HCT116 (cell line): ENCODE measurements at regions not wholly inside any gene's neighbourhood (a gene's known extent, or its start where the extent isn't known, plus 50 kb on each side); places are given as distances from the start of the nearest gene placed in this dataset.

Source experiments
- ATAC-seq: fragments of 200-7000 bp; cut with Tn5 transposase; 2 replicates; pipeline ENCODE4 v1.9.1; 2020; ENCODE audit warnings: mild to moderate bottlenecking, moderate library complexity
- BruUV-seq: library from RNA; stranded (reverse); fragments of 400-500 nt; replicated peaks from 2 replicates; lab custom pipeline; 2021; lab: Mats Ljungman, UMichigan
- CTCF ChIA-PET: fragments of 300-600 bp; sonication (Branson Sonifier 250); formaldehyde crosslinking; loops from one replicate; lab custom pipeline; 2021; ENCODE audit warnings: antibody characterized with exemption; lab: Charles Lee
- POLR2A ChIA-PET: fragments of 300-600, 350-600 bp; sonication (Branson Sonifier 250); formaldehyde crosslinking; loops from one replicate; lab custom pipeline; 2021; ENCODE audit warnings: antibody characterized with exemption; lab: Charles Lee
- RAD21 ChIA-PET, 2 experiments: fragments of 300-600 bp; sonication (Branson Sonifier 250); formaldehyde crosslinking; loops; one replicate each; lab custom pipeline; 2023; ENCODE audit warnings: low total read pairs in 2 of 2; ENCODE audit not compliant: uncharacterized antibody in 2 of 2, unreplicated experiment in 2 of 2, low non-redundant PET in 1 of 2; lab: Charles Lee
- DNase-seq: peaks from one replicate; pipeline ENCODE4 v3.0.0-alpha.2; 2010; ENCODE audit warnings: low read depth, low spot score
- H2AFZ ChIP-seq: fragments of 200-600 bp; shearing (Covaris generic), sonication (generic); 2 replicates; pipeline ENCODE4 v1.6.1; 2017; ENCODE audit warnings: low read depth, mixed run types, mixed read lengths, antibody characterized with exemption, low read length; ENCODE audit not compliant: poor library complexity, severe bottlenecking
- H3K27ac ChIP-seq: 2 replicates; pipeline ENCODE4 v1.5.1; 2012; ENCODE audit warnings: low read depth, low read length
- H3K27me3 ChIP-seq: fragments of 200-600 bp; sonication (generic); 2 replicates; pipeline ENCODE4 v1.6.1; 2016; ENCODE audit warnings: mixed run types, low read length, mixed read lengths; ENCODE audit not compliant: insufficient read depth
- H3K36me3 ChIP-seq, 2 experiments: fragments of 200-500 bp in 1 of 2; fragments of 200-600 bp in 1 of 2; sonication (Bioruptor generic) in 1 of 2; sonication (generic) in 1 of 2; 2 replicates each; pipeline versions ENCODE4 v1.5.1 to v1.6.1; 2014 to 2016; ENCODE audit warnings: low read length in 2 of 2, inconsistent platforms in 1 of 2, mixed read lengths in 1 of 2, mixed run types in 1 of 2; ENCODE audit not compliant: insufficient read depth in 2 of 2, control insufficient read depth in 1 of 2
- H3K4me1 ChIP-seq, 2 experiments: fragments of 200-600 bp in 1 of 2; sonication (generic) in 1 of 2; 2 replicates each; pipeline versions ENCODE4 v1.5.1 to v1.6.1; 2012 to 2017; ENCODE audit warnings: low read length in 2 of 2, inconsistent platforms in 1 of 2, mild to moderate bottlenecking in 1 of 2, mixed read lengths in 1 of 2, mixed run types in 1 of 2, moderate library complexity in 1 of 2; ENCODE audit not compliant: insufficient read depth in 2 of 2, control insufficient read depth in 1 of 2
- H3K4me2 ChIP-seq: fragments of 200-600 bp; sonication (generic); 2 replicates; pipeline ENCODE4 v1.6.1; 2017; ENCODE audit warnings: mixed run types, low read length, mixed read lengths
- H3K4me3 ChIP-seq, 2 experiments: fragments of 200-600 bp in 1 of 2; sonication (generic) in 1 of 2; replicated peaks in 1 of 2; 2 replicates each; pipeline ENCODE4 v1.5.1; 2011 to 2016; ENCODE audit warnings: low read length in 2 of 2, control low read depth in 1 of 2, low read depth in 1 of 2, mild to moderate bottlenecking in 1 of 2, mixed read lengths in 1 of 2, mixed run types in 1 of 2
- H3K79me2 ChIP-seq: fragments of 200-600 bp; sonication (generic); 2 replicates; pipeline ENCODE4 v1.6.1; 2017; ENCODE audit warnings: mild to moderate bottlenecking, mixed run types, low read length, moderate library complexity, mixed read lengths; ENCODE audit not compliant: insufficient read depth
- H3K9ac ChIP-seq: fragments of 200-600 bp; sonication (generic); 2 replicates; pipeline ENCODE4 v1.6.1; 2016; ENCODE audit warnings: low read length, mixed read lengths
- H3K9me2 ChIP-seq: fragments of 200-600 bp; sonication (generic), shearing (Covaris generic); 2 replicates; pipeline ENCODE4 v1.6.1; 2017; ENCODE audit warnings: mixed run types, mild to moderate bottlenecking, moderate library complexity; ENCODE audit not compliant: insufficient read depth
- H3K9me3 ChIP-seq, 2 experiments: fragments of 200-500 bp in 1 of 2; fragments of 200-600 bp in 1 of 2; sonication (Bioruptor generic) in 1 of 2; sonication (generic) in 1 of 2; 2 replicates each; pipeline ENCODE4 v1.6.1; 2014 to 2017; ENCODE audit warnings: low read length in 2 of 2, mixed read lengths in 2 of 2, inconsistent platforms in 1 of 2, low read depth in 1 of 2, mild to moderate bottlenecking in 1 of 2, mixed run types in 1 of 2, moderate library complexity in 1 of 2; ENCODE audit not compliant: control insufficient read depth in 1 of 2, insufficient read depth in 1 of 2
- H4K20me1 ChIP-seq: fragments of 200-600 bp; sonication (generic), shearing (Covaris generic); 2 replicates; pipeline ENCODE4 v1.6.1; 2017; ENCODE audit warnings: mixed run types, mild to moderate bottlenecking, moderate library complexity; ENCODE audit not compliant: insufficient read depth
- ATF3 ChIP-seq: IDR thresholded peaks from 2 replicates; pipeline ENCODE4 v1.6.1; 2012
- CBX3 ChIP-seq: IDR thresholded peaks from 2 replicates; pipeline ENCODE4 v1.6.1; 2012; ENCODE audit warnings: low read depth
- EGR1 ChIP-seq: IDR thresholded peaks from 2 replicates; pipeline ENCODE4 v1.6.1; 2012; ENCODE audit warnings: low read depth
- EZH2phosphoT487 ChIP-seq: fragments of 200-600 bp; IDR thresholded peaks from 2 replicates; pipeline ENCODE4 v1.6.1; 2018; ENCODE audit warnings: antibody characterized with exemption, borderline replicate concordance
- FOSL1 ChIP-seq: IDR thresholded peaks from 2 replicates; pipeline ENCODE4 v1.6.1; 2012; ENCODE audit warnings: low read depth
- MAX ChIP-seq: IDR thresholded peaks from 2 replicates; pipeline ENCODE4 v1.6.1; 2012
- POLR2AphosphoS5 ChIP-seq: IDR thresholded peaks from 2 replicates; pipeline ENCODE4 v1.6.1; 2011; ENCODE audit warnings: mild to moderate bottlenecking, low read depth, low read length, moderate library complexity
- RAD21 ChIP-seq: IDR thresholded peaks from 2 replicates; pipeline ENCODE4 v1.6.1; 2012; ENCODE audit warnings: low read depth, mild to moderate bottlenecking
- TCF7L2 ChIP-seq: IDR thresholded peaks from 2 replicates; pipeline ENCODE4 v1.7.0; 2011; ENCODE audit warnings: borderline replicate concordance, inconsistent platforms; ENCODE audit not compliant: insufficient read depth, insufficient read length; ENCODE audit errors: extremely low read depth
- ZBTB33 ChIP-seq: IDR thresholded peaks from 2 replicates; pipeline ENCODE4 v1.6.1; 2011; ENCODE audit warnings: mild to moderate bottlenecking, low read length, moderate library complexity; ENCODE audit not compliant: insufficient replicate concordance; ENCODE audit errors: extremely low read depth
- ZFX ChIP-seq: fragments of 450-650 bp; IDR thresholded peaks from 2 replicates; pipeline ENCODE4 v1.6.1; 2017
- intact Hi-C: fragments of 100-400 bp; cut with micrococcal nuclease; formaldehyde crosslinking; loops from 2 replicates; pipeline ENCODE4 v1.10.0; 2022

- no peaks in the 10 kb centered on the region for H3K9me3 ChIP-seq
- no peak overlapping the region for H3K27ac ChIP-seq
- ChIA-PET CTCF (no interaction called here), POLR2A (no interaction called here), RAD21 (no interaction called here)
- DNase-seq (no peak), ATAC-seq (no peak)
- intact Hi-C loops: no loop called here
- no peak overlapping the region for H3K4me2 ChIP-seq
- H2AFZ ChIP-seq: no peak overlapping the region
- no peaks in the 10 kb centered on the region for H3K36me3 ChIP-seq
- no peaks in the 10 kb centered on the region for H3K4me1 ChIP-seq
- no peaks in the 10 kb centered on the region for H3K27me3 ChIP-seq
- no peak overlapping the region for H3K9ac ChIP-seq
- no peaks in the 10 kb centered on the region for H4K20me1 ChIP-seq
- TF ChIP-seq MAX (no peak), ZFX (no peak), TCF7L2 (no peak), CBX3 (no peak), FOSL1 (no peak), POLR2AphosphoS5 (no peak), ATF3 (no peak), EGR1 (no peak), RAD21 (no peak), ZBTB33 (no peak), EZH2phosphoT487 (no peak)
- no peak overlapping the region for H3K4me3 ChIP-seq
- no peaks in the 10 kb centered on the region for H3K79me2 ChIP-seq
- no peaks in the 10 kb centered on the region for H3K9me2 ChIP-seq
- no TSS peak for BruUV-seq
These were observed 112.8 kb downstream of the MAGEB5 start for GRCh38 chrX:26328608-26329319.
